Choroid plexus epithelial cell (primary cell): ENCODE measurements at regions not wholly inside any gene's neighbourhood (a gene's known extent, or its start where the extent isn't known, plus 50 kb on each side); places are given as distances from the start of the nearest gene placed in this dataset.

Source experiments
- DNase-seq: peaks from one replicate; pipeline ENCODE4 v3.0.0-alpha.2; 2010; ENCODE audit warnings: low read depth
- H3K4me3 ChIP-seq: 2 replicates; pipeline ENCODE4 v1.5.1; 2011; ENCODE audit warnings: low read depth, mild to moderate bottlenecking, control low read depth, low read length, moderate library complexity
- CTCF ChIP-seq: conservative IDR thresholded peaks from 2 replicates; pipeline ENCODE4 v1.5.1; 2011; ENCODE audit warnings: low read depth, mild to moderate bottlenecking, control low read depth, inconsistent platforms, low read length, moderate library complexity

GRCh38 chr7:132072873-132073272 is 503.4 kb downstream of the PLXNA4 start:
- no peak overlapping the region for H3K4me3 ChIP-seq
- no peak for TF ChIP-seq CTCF
- no peak for DNase-seq

GRCh38 chr7:132072165-132072564 is 504.1 kb downstream of the PLXNA4 start:
- TF ChIP-seq CTCF, result no peak
- DNase-seq, result no peak
- H3K4me3 ChIP-seq, result no peak overlapping the region

- no peak for TF ChIP-seq CTCF
These were observed 507.0 kb downstream of the PLXNA4 start for GRCh38 chr7:132069306-132069705.

GRCh38 chr7:132066761-132067171 is 509.5 kb downstream of the PLXNA4 start:
- peak overlapping the region; percentile 26 for H3K4me3 ChIP-seq
- DNase-seq, result peak; percentile 78
- no peak for TF ChIP-seq CTCF

More at GRCh38 chr7:132069306-132069705, 507.0 kb downstream of the PLXNA4 start:
- no peak for DNase-seq
- H3K4me3 ChIP-seq, result no peak overlapping the region

GRCh38 chr7:132065989-132066603 is 509.7 kb upstream of the PODXL start:
- no peak overlapping the region for H3K4me3 ChIP-seq
- TF ChIP-seq CTCF, result no peak
- peak; percentile 27 for DNase-seq

- H3K4me3 ChIP-seq, result no peak overlapping the region
- DNase-seq, result peak; percentile 95
- no peak for TF ChIP-seq CTCF
These were observed 509.0 kb upstream of the PODXL start for GRCh38 chr7:132065193-132065988.
